Activated naive CD8-positive, alpha-beta T cell treated with anti-CD3 and anti-CD28 coated beads for 36 hours (primary cell): ENCODE measurements at regions not wholly inside any gene's neighbourhood (a gene's known extent, or its start where the extent isn't known, plus 50 kb on each side); places are given as distances from the start of the nearest gene placed in this dataset.
"Not testable (repeated sequence)": the region's sequence is repeated elsewhere in the genome, so short reads cannot be mapped to it uniquely, and the experiment has no call there.

Source experiments
- DNase-seq: peaks from one replicate; pipeline ENCODE4 v3.0.0; 2021
- H3K27ac Mint-ChIP-seq: one replicate; pipeline ENCODE4 v1.8.0; 2022; ENCODE audit warnings: mild to moderate bottlenecking, moderate library complexity, mixed read lengths
- H3K27me3 Mint-ChIP-seq: one replicate; pipeline ENCODE4 v1.8.0; 2022; ENCODE audit warnings: mild to moderate bottlenecking, mixed read lengths
- H3K36me3 Mint-ChIP-seq: one replicate; pipeline ENCODE4 v1.8.0; 2021; ENCODE audit warnings: mild to moderate bottlenecking, mixed read lengths
- H3K4me1 Mint-ChIP-seq: one replicate; pipeline ENCODE4 v1.8.0; 2021; ENCODE audit warnings: mixed read lengths
- H3K4me3 Mint-ChIP-seq: one replicate; pipeline ENCODE4 v1.8.0; 2022; ENCODE audit warnings: mild to moderate bottlenecking, moderate library complexity, mixed read lengths
- H3K9me3 Mint-ChIP-seq: one replicate; pipeline ENCODE4 v1.8.0; 2022; ENCODE audit warnings: mixed read lengths

GRCh38 chr3:118137778-118138177 is 896.9 kb downstream of the IGSF11 start:
- peaks cover 15% of the 10 kb centered on the region for H3K9me3 Mint-ChIP-seq
- no peak overlapping the region for H3K27ac Mint-ChIP-seq
- H3K27me3 Mint-ChIP-seq: no peaks in the 10 kb centered on the region
- no peak for DNase-seq
- no peak overlapping the region for H3K4me3 Mint-ChIP-seq
- H3K36me3 Mint-ChIP-seq: no peaks in the 10 kb centered on the region
- no peaks in the 10 kb centered on the region for H3K4me1 Mint-ChIP-seq

GRCh38 chr3:118144919-118145318 is 889.7 kb downstream of the IGSF11 start:
- Mint-ChIP-seq H3K27me3 (no peaks in the 10 kb centered on the region), H3K27ac (no peak overlapping the region), H3K36me3 (no peaks in the 10 kb centered on the region), H3K4me1 (no peaks in the 10 kb centered on the region), H3K4me3 (no peak overlapping the region), H3K9me3 (peaks cover 6% of the 10 kb centered on the region)
- DNase-seq: no peak

- Mint-ChIP-seq H3K4me3 (no peak overlapping the region), H3K9me3 (peaks cover 3% of the 10 kb centered on the region), H3K27ac (no peak overlapping the region), H3K27me3 (no peaks in the 10 kb centered on the region), H3K4me1 (no peaks in the 10 kb centered on the region), H3K36me3 (no peaks in the 10 kb centered on the region)
- DNase-seq: no peak
Observed at GRCh38 chr3:118146658-118147375, 887.8 kb downstream of the IGSF11 start.

GRCh38 chr3:118151164-118151563 is 883.5 kb downstream of the IGSF11 start:
- H3K27me3 Mint-ChIP-seq: no peaks in the 10 kb centered on the region
- no peak overlapping the region for H3K27ac Mint-ChIP-seq
- DNase-seq: no peak
- no peaks in the 10 kb centered on the region for H3K4me1 Mint-ChIP-seq
- no peaks in the 10 kb centered on the region for H3K9me3 Mint-ChIP-seq
- H3K36me3 Mint-ChIP-seq: no peaks in the 10 kb centered on the region
- no peak overlapping the region for H3K4me3 Mint-ChIP-seq

GRCh38 chr3:118162627-118163588 is 871.7 kb downstream of the IGSF11 start:
- not testable (repeated sequence) for H3K27me3 Mint-ChIP-seq, H3K27ac Mint-ChIP-seq, H3K4me3 Mint-ChIP-seq

GRCh38 chr3:118165413-118165812 is 869.2 kb downstream of the IGSF11 start:
- H3K27ac Mint-ChIP-seq: no peak overlapping the region
- no peaks in the 10 kb centered on the region for H3K4me1 Mint-ChIP-seq
- H3K4me3 Mint-ChIP-seq: no peak overlapping the region
- H3K36me3 Mint-ChIP-seq: no peaks in the 10 kb centered on the region
- H3K9me3 Mint-ChIP-seq: peaks cover 2% of the 10 kb centered on the region
- H3K27me3 Mint-ChIP-seq: no peaks in the 10 kb centered on the region
- no peak for DNase-seq

More at GRCh38 chr3:118162627-118163588, 871.7 kb downstream of the IGSF11 start:
- not testable (repeated sequence) for H3K36me3 Mint-ChIP-seq, H3K4me1 Mint-ChIP-seq, DNase-seq
- peaks cover 11% of the 10 kb centered on the region for H3K9me3 Mint-ChIP-seq

- no peak for DNase-seq
- no peaks in the 10 kb centered on the region for H3K9me3 Mint-ChIP-seq
- H3K27ac Mint-ChIP-seq: no peak overlapping the region
- H3K4me1 Mint-ChIP-seq: no peaks in the 10 kb centered on the region
- H3K36me3 Mint-ChIP-seq: no peaks in the 10 kb centered on the region
- no peak overlapping the region for H3K4me3 Mint-ChIP-seq
- no peaks in the 10 kb centered on the region for H3K27me3 Mint-ChIP-seq
Observed at GRCh38 chr3:118167571-118167970, 867.1 kb downstream of the IGSF11 start.

- Mint-ChIP-seq H3K9me3 (no peaks in the 10 kb centered on the region), H3K4me3 (no peak overlapping the region), H3K36me3 (no peaks in the 10 kb centered on the region), H3K27ac (no peak overlapping the region), H3K27me3 (no peaks in the 10 kb centered on the region), H3K4me1 (no peaks in the 10 kb centered on the region)
- no peak for DNase-seq
Observed at GRCh38 chr3:118168175-118168574, 866.5 kb downstream of the IGSF11 start.

- H3K9me3 Mint-ChIP-seq: no peaks in the 10 kb centered on the region
Observed at GRCh38 chr3:118171236-118171852, 863.3 kb downstream of the IGSF11 start.

GRCh38 chr3:118180853-118181252 is 853.8 kb downstream of the IGSF11 start:
- Mint-ChIP-seq H3K4me3 (no peak overlapping the region), H3K27me3 (no peaks in the 10 kb centered on the region), H3K4me1 (no peaks in the 10 kb centered on the region), H3K9me3 (peaks cover 5% of the 10 kb centered on the region), H3K36me3 (no peaks in the 10 kb centered on the region), H3K27ac (no peak overlapping the region)
- no peak for DNase-seq

More at GRCh38 chr3:118171236-118171852, 863.3 kb downstream of the IGSF11 start:
- DNase-seq: no peak
- H3K36me3 Mint-ChIP-seq: no peaks in the 10 kb centered on the region
- no peak overlapping the region for H3K4me3 Mint-ChIP-seq
- H3K27me3 Mint-ChIP-seq: no peaks in the 10 kb centered on the region
- H3K27ac Mint-ChIP-seq: no peak overlapping the region
- H3K4me1 Mint-ChIP-seq: no peaks in the 10 kb centered on the region

- Mint-ChIP-seq H3K36me3 (no peaks in the 10 kb centered on the region), H3K27me3 (no peaks in the 10 kb centered on the region), H3K4me1 (no peaks in the 10 kb centered on the region), H3K9me3 (peaks cover 5% of the 10 kb centered on the region), H3K27ac (no peak overlapping the region), H3K4me3 (no peak overlapping the region)
- no peak for DNase-seq
Observed at GRCh38 chr3:118181274-118181673, 853.4 kb downstream of the IGSF11 start.

GRCh38 chr3:118186051-118186450 is 848.6 kb downstream of the IGSF11 start:
- H3K27me3 Mint-ChIP-seq: no peaks in the 10 kb centered on the region
- no peak overlapping the region for H3K27ac Mint-ChIP-seq
- no peak for DNase-seq
- no peaks in the 10 kb centered on the region for H3K36me3 Mint-ChIP-seq
- H3K4me1 Mint-ChIP-seq: no peaks in the 10 kb centered on the region
- H3K4me3 Mint-ChIP-seq: no peak overlapping the region
- peaks cover 8% of the 10 kb centered on the region for H3K9me3 Mint-ChIP-seq

GRCh38 chr3:118187221-118187620 is 847.4 kb downstream of the IGSF11 start:
- no peak for DNase-seq
- Mint-ChIP-seq H3K27me3 (no peaks in the 10 kb centered on the region), H3K4me1 (no peaks in the 10 kb centered on the region), H3K36me3 (no peaks in the 10 kb centered on the region), H3K9me3 (peaks cover 11% of the 10 kb centered on the region), H3K27ac (no peak overlapping the region), H3K4me3 (no peak overlapping the region)

- Mint-ChIP-seq H3K4me1 (no peaks in the 10 kb centered on the region), H3K36me3 (no peaks in the 10 kb centered on the region), H3K27ac (no peak overlapping the region), H3K9me3 (peaks cover 32% of the 10 kb centered on the region), H3K27me3 (no peaks in the 10 kb centered on the region), H3K4me3 (no peak overlapping the region)
- no peak for DNase-seq
Observed at GRCh38 chr3:118196183-118196582, 838.5 kb downstream of the IGSF11 start.

GRCh38 chr3:118199044-118199443 is 835.6 kb downstream of the IGSF11 start:
- Mint-ChIP-seq H3K27ac (no peak overlapping the region), H3K36me3 (no peaks in the 10 kb centered on the region), H3K4me3 (no peak overlapping the region), H3K9me3 (peaks cover 29% of the 10 kb centered on the region), H3K27me3 (no peaks in the 10 kb centered on the region), H3K4me1 (no peaks in the 10 kb centered on the region)
- no peak for DNase-seq
